ENCODE measurements at regions not wholly inside any gene's neighbourhood (a gene's known extent, or its start where the extent isn't known, plus 50 kb on each side); places are given as distances from the start of the nearest gene placed in this dataset.
A peak's percentile ranks its signal among the peaks of the same experiment; 100 is the strongest.

DNA sequence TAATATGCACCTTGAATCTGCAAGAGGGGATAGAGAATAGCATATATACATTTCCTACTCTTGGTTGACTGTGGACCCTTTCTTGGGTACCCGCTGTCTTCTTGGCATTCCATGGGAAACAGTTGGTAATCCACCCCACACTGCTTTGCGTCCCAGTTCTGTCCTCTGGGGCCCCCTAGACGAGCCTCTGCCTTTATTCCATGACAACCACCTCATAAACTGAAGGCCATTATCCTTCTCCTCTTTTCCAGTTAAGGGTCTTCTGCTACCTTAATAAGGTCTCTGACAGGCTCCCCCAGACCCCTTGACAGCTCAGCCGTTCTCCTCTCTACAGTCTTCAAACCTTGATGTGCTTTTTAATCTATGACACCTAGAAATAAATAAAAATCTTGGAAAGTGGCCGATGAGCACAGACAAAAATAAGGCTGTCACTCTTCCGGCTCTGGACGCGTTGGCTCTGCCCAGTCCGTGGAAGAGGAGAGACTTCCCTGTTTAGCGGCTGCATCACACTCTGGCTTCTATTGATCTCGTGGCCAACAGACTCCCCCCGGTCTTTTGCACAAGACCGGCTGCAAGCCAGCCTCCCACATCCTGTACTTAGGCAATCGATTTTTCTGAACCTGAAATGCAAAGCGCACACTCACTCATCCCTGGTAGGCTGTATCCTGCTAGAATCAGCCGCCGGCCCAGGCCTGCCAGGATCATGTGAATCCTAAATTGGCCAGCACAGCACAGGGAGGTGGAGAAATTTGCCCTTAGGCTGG, 251.0 kb upstream of the TLE3 start:
- H3K9me3 ChIP-seq (ENCODE audit: control insufficient read depth in 2 of 2, insufficient read depth in 1 of 2, low read length in 1 of 2): no peaks in the 10 kb centered on the region
- H3K4me3 ChIP-seq (ENCODE audit: low read length in 2 of 2): no peak overlapping the region
- no peaks in the 10 kb centered on the region for H3K36me3 ChIP-seq (ENCODE audit: control insufficient read depth in 2 of 2, insufficient read depth in 2 of 2, low read length in 1 of 2)
- WGBS: 67% methylated on average over 17 of the region's 17 CpGs
- peaks cover 0 to 22% of the 10 kb centered on the region in 2 donors for H3K4me1 ChIP-seq (ENCODE audit: control insufficient read depth in 2 of 2, insufficient read depth in 2 of 2, low read length in 2 of 2)
- peaks cover 0 to 5% of the 10 kb centered on the region in 2 donors for H3K27me3 ChIP-seq (ENCODE audit: control insufficient read depth in 2 of 2, insufficient read depth in 1 of 2, low read length in 1 of 2)
- peak in 1 of 9 donors; percentile 43 for DNase-seq (ENCODE audit: low read depth in 6 of 9, low spot score in 9 of 9)
- no peak overlapping the region for H3K27ac ChIP-seq (ENCODE audit: low read depth in 1 of 2, low read length in 1 of 2)

DNA sequence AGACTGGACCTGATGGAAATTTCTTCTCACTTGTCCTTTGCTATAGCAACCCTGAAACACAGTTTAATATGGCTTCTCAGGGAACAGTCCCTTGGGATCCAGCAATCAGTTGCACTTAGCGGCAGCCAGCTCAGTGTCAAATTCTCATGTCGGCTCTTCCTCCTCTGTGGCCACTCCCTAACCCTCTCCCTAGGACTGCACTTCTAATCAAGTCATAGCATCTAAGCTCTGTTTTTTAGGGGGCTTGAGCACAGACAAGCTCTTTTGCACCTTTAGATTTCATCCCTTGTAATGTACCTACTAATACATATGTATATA, 250.5 kb upstream of the TLE3 start:
- DNase-seq (ENCODE audit: low read depth in 6 of 9, low spot score in 9 of 9): no peak
- Histone ChIP-seq H3K4me3 (ENCODE audit: low read length in 2 of 2) (no peak overlapping the region), H3K27ac (ENCODE audit: low read depth in 1 of 2, low read length in 1 of 2) (no peak overlapping the region), H3K4me1 (ENCODE audit: control insufficient read depth in 2 of 2, insufficient read depth in 2 of 2, low read length in 2 of 2) (peaks cover 0 to 22% of the 10 kb centered on the region in 2 donors), H3K27me3 (ENCODE audit: control insufficient read depth in 2 of 2, insufficient read depth in 1 of 2, low read length in 1 of 2) (peaks cover 0 to 5% of the 10 kb centered on the region in 2 donors), H3K36me3 (ENCODE audit: control insufficient read depth in 2 of 2, insufficient read depth in 2 of 2, low read length in 1 of 2) (no peaks in the 10 kb centered on the region), H3K9me3 (ENCODE audit: control insufficient read depth in 2 of 2, insufficient read depth in 1 of 2, low read length in 1 of 2) (no peaks in the 10 kb centered on the region)
- 95% methylated on average over 2 of the region's 2 CpGs for WGBS

DNA sequence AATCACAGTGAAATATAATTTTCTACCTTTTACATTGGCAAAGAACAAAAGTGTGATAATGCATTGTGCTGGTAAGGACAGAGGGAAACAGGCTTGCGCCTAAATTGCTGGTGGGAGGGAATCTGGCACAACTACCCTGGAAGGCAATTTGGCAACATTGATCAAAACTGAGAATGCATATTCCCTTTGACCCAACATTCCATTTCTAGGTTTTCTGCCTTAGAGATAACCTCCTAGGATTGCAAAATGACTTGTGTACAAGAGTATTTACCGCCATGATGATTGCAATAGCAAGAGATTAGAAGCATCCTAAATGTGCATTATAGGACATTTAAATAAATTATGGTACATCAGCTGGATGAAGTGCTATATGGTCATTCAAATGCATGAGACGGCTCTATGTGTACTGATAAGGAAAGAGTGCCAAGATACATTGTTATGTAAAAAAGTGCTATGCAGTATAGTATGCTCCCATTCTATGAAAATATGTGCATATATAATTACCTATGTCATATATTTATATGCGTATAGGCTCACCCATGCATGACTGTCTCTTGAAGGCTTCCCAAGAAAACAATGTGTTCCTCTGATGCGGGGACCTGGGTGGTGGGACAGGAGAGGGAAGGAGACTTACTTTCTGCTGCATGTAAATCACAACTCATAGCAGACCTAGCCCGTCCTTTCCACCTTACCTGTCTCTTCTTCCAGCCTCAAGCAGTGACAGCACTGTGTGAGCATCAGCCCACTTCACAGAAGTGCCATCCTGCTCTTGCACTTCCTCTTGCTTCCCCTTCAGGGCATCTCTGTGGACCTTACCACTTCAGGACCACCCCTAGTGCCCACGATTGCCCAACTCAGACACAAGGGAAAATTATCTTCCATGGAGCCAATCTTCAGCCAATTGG, 249.9 kb upstream of the TLE3 start:
- Histone ChIP-seq H3K27ac (ENCODE audit: low read depth in 1 of 2, low read length in 1 of 2) (no peak overlapping the region), H3K9me3 (ENCODE audit: control insufficient read depth in 2 of 2, insufficient read depth in 1 of 2, low read length in 1 of 2) (no peaks in the 10 kb centered on the region), H3K4me1 (ENCODE audit: control insufficient read depth in 2 of 2, insufficient read depth in 2 of 2, low read length in 2 of 2) (peaks cover 0 to 22% of the 10 kb centered on the region in 2 donors), H3K27me3 (ENCODE audit: control insufficient read depth in 2 of 2, insufficient read depth in 1 of 2, low read length in 1 of 2) (peaks cover 0 to 5% of the 10 kb centered on the region in 2 donors), H3K4me3 (ENCODE audit: low read length in 2 of 2) (no peak overlapping the region), H3K36me3 (ENCODE audit: control insufficient read depth in 2 of 2, insufficient read depth in 2 of 2, low read length in 1 of 2) (no peaks in the 10 kb centered on the region)
- 98% methylated on average over 7 of the region's 7 CpGs for WGBS
- no peak for DNase-seq (ENCODE audit: low read depth in 6 of 9, low spot score in 9 of 9)

DNA sequence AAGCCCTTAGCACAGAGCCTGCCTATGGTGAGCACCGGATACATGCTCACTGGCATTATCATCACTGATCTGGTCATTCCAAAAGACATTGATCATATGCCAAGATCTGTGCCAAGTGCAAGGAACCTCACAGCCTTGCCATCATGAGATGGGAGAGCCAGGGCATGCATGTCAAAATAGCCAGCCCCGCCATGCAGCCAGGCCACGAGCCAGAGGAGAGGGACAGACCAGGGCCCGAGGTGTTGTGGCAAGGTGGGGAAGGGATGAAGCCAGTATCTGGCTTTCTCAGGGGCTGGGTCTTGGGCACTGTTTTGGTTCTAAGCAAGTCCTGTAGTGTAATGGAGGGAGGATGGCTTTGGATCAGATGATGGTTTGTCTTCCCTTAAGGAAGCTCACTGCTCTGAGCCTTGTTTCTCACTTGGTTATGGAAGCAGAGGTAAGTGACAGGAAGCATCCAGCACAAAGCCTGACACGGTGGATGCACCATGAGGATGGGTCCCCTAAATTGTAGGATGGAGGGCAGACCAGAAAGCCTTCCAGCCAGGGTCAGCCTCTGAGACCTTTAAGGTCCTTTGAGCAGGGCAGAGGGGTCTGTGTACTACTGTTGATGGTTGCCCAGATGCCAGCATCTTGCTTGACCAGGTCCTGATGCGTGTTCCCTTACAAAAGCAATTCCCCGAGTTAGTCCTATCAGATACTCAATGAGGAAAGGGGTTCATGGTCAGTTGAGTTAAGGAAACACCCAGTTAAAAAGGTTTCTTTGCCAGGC, 247.7 kb upstream of the TLE3 start:
- H3K27ac ChIP-seq (ENCODE audit: low read depth in 1 of 2, low read length in 1 of 2): no peak overlapping the region
- H3K36me3 ChIP-seq (ENCODE audit: control insufficient read depth in 2 of 2, insufficient read depth in 2 of 2, low read length in 1 of 2): no peaks in the 10 kb centered on the region
- H3K4me3 ChIP-seq (ENCODE audit: low read length in 2 of 2): no peak overlapping the region
- WGBS: 98% methylated on average over 7 of the region's 7 CpGs
- no peak for DNase-seq (ENCODE audit: low read depth in 6 of 9, low spot score in 9 of 9)
- peaks cover 0 to 22% of the 10 kb centered on the region in 2 donors for H3K4me1 ChIP-seq (ENCODE audit: control insufficient read depth in 2 of 2, insufficient read depth in 2 of 2, low read length in 2 of 2)
- peaks cover 0 to 5% of the 10 kb centered on the region in 2 donors for H3K27me3 ChIP-seq (ENCODE audit: control insufficient read depth in 2 of 2, insufficient read depth in 1 of 2, low read length in 1 of 2)
- no peaks in the 10 kb centered on the region for H3K9me3 ChIP-seq (ENCODE audit: control insufficient read depth in 2 of 2, insufficient read depth in 1 of 2, low read length in 1 of 2)

DNA sequence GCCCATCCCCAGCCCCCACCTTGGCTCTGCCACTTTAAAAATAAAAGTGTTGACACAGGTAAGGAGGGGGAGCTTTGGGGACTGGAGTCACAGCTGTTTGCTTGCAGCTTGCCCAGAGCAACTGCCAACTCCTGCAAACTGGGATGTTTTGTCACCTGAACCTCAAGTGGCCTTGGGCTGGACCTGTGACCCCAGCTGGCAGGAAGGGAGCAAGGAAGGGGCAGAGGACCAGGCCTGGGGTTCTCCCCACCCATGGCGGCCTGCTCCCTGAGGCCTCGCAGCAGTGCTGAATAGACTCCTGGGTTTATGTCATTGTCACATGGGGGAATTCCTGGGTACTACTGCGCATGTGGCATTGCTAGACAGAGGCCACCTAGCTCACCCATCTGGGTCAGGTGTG, 246.9 kb upstream of the TLE3 start:
- no peak overlapping the region for H3K27ac ChIP-seq (ENCODE audit: low read depth in 1 of 2, low read length in 1 of 2)
- H3K4me1 ChIP-seq (ENCODE audit: control insufficient read depth in 2 of 2, insufficient read depth in 2 of 2, low read length in 2 of 2): peaks cover 0 to 22% of the 10 kb centered on the region in 2 donors
- no peak for DNase-seq (ENCODE audit: low read depth in 6 of 9, low spot score in 9 of 9)
- H3K4me3 ChIP-seq (ENCODE audit: low read length in 2 of 2): no peak overlapping the region
- WGBS: 94% methylated on average over 3 of the region's 3 CpGs
- H3K9me3 ChIP-seq (ENCODE audit: control insufficient read depth in 2 of 2, insufficient read depth in 1 of 2, low read length in 1 of 2): no peaks in the 10 kb centered on the region
- H3K27me3 ChIP-seq (ENCODE audit: control insufficient read depth in 2 of 2, insufficient read depth in 1 of 2, low read length in 1 of 2): peaks cover 0 to 5% of the 10 kb centered on the region in 2 donors
- no peaks in the 10 kb centered on the region for H3K36me3 ChIP-seq (ENCODE audit: control insufficient read depth in 2 of 2, insufficient read depth in 2 of 2, low read length in 1 of 2)

DNA sequence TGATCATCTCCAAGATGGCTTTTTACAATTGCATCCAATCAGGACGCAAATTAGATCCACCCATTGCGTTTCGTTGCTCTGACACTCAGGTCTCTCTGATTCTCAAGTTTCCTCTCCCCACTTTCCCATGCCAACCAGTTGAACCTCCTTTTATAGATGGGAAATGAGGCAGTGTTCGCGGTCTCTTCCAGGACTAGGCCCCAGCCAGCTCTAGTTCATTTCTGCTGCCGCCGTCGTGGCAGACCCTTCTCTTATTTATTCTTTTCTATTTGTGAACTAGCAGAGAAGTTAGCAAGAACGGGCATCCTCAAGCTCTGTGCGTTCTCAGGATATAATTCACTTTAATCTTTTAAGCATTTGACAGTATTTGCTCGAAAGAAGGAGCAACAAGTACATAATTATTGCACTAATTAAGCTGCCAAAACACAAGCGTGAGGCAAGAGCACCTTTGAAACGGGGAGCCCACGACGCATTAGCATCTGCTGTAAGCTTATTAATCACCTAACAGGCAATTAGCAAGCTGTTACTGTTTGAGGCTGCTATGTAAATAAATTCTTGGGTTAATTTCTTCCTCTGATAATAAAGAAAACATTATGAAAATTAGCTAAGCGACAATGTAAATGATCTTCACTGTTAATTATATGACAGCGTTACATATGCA, 246.4 kb upstream of the TLE3 start:
- no peaks in the 10 kb centered on the region for H3K9me3 ChIP-seq (ENCODE audit: control insufficient read depth in 2 of 2, insufficient read depth in 1 of 2, low read length in 1 of 2)
- H3K27me3 ChIP-seq (ENCODE audit: control insufficient read depth in 2 of 2, insufficient read depth in 1 of 2, low read length in 1 of 2): peaks cover 0 to 5% of the 10 kb centered on the region in 2 donors
- H3K27ac ChIP-seq (ENCODE audit: low read depth in 1 of 2, low read length in 1 of 2): no peak overlapping the region
- H3K4me3 ChIP-seq (ENCODE audit: low read length in 2 of 2): no peak overlapping the region
- no peak for DNase-seq (ENCODE audit: low read depth in 6 of 9, low spot score in 9 of 9)
- WGBS: 97% methylated on average over 17 of the region's 17 CpGs
- peaks cover 0 to 17% of the 10 kb centered on the region in 2 donors for H3K4me1 ChIP-seq (ENCODE audit: control insufficient read depth in 2 of 2, insufficient read depth in 2 of 2, low read length in 2 of 2)
- H3K36me3 ChIP-seq (ENCODE audit: control insufficient read depth in 2 of 2, insufficient read depth in 2 of 2, low read length in 1 of 2): no peaks in the 10 kb centered on the region

DNA sequence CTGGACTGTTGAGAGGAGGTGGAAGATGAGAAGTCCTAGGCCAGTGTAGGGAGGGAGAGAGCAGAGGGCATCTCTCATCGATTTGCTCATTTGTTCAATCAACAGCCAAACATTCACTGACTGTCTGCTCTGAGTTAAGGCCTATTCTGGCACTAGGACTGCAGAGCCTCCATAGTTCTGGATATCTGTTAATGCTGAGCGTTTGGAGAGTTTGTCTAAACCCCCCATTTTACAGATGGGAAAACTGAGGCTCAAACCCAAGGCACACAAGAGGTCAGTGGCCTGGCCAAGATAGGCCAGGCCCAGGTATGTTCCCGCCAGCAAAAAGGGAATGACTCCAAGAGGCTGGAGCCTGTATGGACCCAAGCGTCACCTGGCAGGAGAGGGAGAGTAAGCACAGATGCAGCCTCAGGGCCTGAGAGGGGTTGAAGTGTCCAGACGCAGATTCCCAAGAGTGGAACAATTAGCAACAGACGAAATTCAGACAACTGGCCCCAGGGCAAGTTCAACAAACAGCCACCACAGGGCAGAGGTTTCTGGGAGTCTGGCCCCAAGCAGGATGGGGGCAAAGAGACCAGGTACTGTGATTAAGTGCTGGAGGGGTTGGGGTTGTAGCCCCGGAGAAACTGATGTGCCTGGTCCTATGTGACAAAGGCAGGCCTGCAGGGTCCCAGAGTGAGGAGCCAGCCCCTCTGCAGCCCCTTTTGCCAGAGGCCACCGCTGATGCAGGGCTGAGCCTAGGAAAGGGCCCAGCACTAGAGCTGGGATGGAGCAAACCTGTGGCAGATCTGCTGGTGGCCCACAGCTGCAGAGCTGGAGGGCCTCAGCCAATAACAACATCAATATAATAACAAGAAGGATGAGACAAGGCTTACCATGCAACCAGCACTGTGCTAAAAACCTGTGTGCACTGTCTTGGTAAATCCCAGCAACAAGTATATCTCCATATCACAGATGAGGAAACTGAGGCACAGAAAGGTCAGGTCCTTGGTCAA, 245.1 kb upstream of the TLE3 start:
- Histone ChIP-seq H3K27ac (ENCODE audit: low read depth in 1 of 2, low read length in 1 of 2) (no peak overlapping the region), H3K4me1 (ENCODE audit: control insufficient read depth in 2 of 2, insufficient read depth in 2 of 2, low read length in 2 of 2) (peaks cover 0 to 7% of the 10 kb centered on the region in 2 donors), H3K36me3 (ENCODE audit: control insufficient read depth in 2 of 2, insufficient read depth in 2 of 2, low read length in 1 of 2) (no peaks in the 10 kb centered on the region), H3K27me3 (ENCODE audit: control insufficient read depth in 2 of 2, insufficient read depth in 1 of 2, low read length in 1 of 2) (no peaks in the 10 kb centered on the region), H3K4me3 (ENCODE audit: low read length in 2 of 2) (no peak overlapping the region), H3K9me3 (ENCODE audit: control insufficient read depth in 2 of 2, insufficient read depth in 1 of 2, low read length in 1 of 2) (no peaks in the 10 kb centered on the region)
- 96% methylated on average over 8 of the region's 8 CpGs for WGBS
- no peak for DNase-seq (ENCODE audit: low read depth in 6 of 9, low spot score in 9 of 9)

DNA sequence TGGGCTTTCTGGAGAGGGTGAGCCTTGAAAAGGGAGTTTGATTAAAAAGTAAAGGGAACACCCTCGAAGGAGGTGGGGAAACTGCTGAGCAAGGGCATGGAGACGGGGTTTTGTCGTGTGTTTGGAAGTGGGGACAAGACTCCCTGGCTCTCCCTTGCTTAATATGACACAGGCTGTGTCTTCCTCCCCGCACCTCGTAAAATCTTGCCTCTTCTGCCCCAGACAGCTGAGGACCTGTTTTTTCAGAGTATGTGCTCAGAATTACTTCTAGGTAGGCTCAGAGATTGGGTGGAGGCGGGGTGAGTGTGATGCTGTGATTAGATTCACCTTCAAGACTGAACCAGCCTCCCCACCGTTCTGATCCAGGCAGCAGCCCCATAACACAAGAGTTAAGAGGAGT, 244.4 kb upstream of the TLE3 start:
- H3K9me3 ChIP-seq (ENCODE audit: control insufficient read depth in 2 of 2, insufficient read depth in 1 of 2, low read length in 1 of 2): no peaks in the 10 kb centered on the region
- peaks cover 0 to 6% of the 10 kb centered on the region in 2 donors for H3K4me1 ChIP-seq (ENCODE audit: control insufficient read depth in 2 of 2, insufficient read depth in 2 of 2, low read length in 2 of 2)
- no peak overlapping the region for H3K4me3 ChIP-seq (ENCODE audit: low read length in 2 of 2)
- WGBS: 96% methylated on average over 7 of the region's 7 CpGs
- no peaks in the 10 kb centered on the region for H3K27me3 ChIP-seq (ENCODE audit: control insufficient read depth in 2 of 2, insufficient read depth in 1 of 2, low read length in 1 of 2)
- H3K27ac ChIP-seq (ENCODE audit: low read depth in 1 of 2, low read length in 1 of 2): no peak overlapping the region
- H3K36me3 ChIP-seq (ENCODE audit: control insufficient read depth in 2 of 2, insufficient read depth in 2 of 2, low read length in 1 of 2): no peaks in the 10 kb centered on the region
- no peak for DNase-seq (ENCODE audit: low read depth in 6 of 9, low spot score in 9 of 9)

Measured in thymus (tissue), 11 donors.